ENCODE measurements at regions not wholly inside any gene's neighbourhood (a gene's known extent, or its start where the extent isn't known, plus 50 kb on each side); places are given as distances from the start of the nearest gene placed in this dataset.

DNA sequence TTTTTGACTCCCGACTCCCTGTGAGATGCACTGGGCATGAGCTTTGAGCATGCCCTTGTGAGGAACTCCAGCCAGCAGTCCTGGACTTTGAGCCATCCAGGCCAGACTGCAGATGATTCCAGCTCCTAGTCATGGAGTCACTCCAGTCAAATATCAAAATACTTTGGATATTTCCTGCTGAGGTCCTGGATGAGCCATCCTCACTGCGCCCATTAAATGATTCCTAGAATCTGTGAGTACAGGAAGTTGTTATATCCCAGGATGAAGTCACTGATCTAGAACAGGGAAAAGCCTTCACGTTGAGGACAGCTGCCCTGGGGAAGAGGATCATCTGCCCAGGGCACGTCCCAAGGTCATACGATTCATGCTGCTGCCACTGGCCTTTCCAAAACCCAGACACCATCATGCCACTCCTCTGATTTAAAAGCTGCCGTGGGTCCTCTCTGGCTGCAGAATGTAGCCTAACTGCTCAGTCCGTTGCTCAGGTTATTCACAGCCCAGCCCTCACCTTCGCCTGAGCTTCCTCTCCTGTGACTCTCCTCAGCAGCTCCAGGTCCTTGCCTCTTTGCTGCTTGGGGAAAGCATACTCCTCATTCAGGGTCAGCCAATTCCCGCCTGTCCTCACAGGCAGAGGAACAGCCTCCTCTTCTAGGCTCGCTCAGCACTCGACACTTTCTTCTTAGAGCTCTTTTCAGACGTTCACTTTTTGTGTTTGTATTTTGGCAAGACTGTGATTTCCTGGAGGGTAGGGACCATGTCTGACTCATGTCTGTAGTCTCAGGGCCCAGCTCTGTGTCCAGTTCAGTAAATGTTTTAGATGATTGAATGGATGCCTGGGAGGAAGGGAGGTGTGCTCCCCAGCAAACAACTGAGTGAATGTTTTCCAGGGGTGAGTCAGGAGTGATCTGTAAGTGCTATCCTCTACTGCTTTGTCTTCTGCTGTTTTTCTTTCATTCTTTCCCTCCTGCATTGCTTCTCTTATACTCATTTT lies 157.8 kb downstream of the SNX10 start:
- no peak for TF ChIP-seq NRF1 (conservative IDR thresholded peaks at IDR 0.05 in 1 of 2, IDR thresholded peaks at IDR 0.05 in 1 of 2)
- no peak for TF ChIP-seq ZNF3 (CRISPR knock-in tag; IDR thresholded peaks at IDR 0.05)
- no peak for TF ChIP-seq CHCHD3 (CRISPR knock-in tag; IDR thresholded peaks at IDR 0.05)
- TF ChIP-seq TSC22D4 (tag; IDR thresholded peaks at IDR 0.05): no peak
- TF ChIP-seq MEIS2 (IDR thresholded peaks at IDR 0.05; ENCODE audit: partially characterized antibody): no peak
- TF ChIP-seq, protein P1, sequence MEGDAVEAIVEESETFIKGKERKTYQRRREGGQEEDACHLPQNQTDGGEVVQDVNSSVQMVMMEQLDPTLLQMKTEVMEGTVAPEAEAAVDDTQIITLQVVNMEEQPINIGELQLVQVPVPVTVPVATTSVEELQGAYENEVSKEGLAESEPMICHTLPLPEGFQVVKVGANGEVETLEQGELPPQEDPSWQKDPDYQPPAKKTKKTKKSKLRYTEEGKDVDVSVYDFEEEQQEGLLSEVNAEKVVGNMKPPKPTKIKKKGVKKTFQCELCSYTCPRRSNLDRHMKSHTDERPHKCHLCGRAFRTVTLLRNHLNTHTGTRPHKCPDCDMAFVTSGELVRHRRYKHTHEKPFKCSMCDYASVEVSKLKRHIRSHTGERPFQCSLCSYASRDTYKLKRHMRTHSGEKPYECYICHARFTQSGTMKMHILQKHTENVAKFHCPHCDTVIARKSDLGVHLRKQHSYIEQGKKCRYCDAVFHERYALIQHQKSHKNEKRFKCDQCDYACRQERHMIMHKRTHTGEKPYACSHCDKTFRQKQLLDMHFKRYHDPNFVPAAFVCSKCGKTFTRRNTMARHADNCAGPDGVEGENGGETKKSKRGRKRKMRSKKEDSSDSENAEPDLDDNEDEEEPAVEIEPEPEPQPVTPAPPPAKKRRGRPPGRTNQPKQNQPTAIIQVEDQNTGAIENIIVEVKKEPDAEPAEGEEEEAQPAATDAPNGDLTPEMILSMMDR (IDR thresholded peaks at IDR 0.05 in 2 of 3, conservative IDR thresholded peaks at IDR 0.05 in 1 of 3; ENCODE audit: insufficient read depth in 2 of 3, low read depth in 1 of 3, low read length in 3 of 3): no peak
- no peak for TF ChIP-seq HDAC6 (IDR thresholded peaks at IDR 0.05; ENCODE audit: low read depth, low read length)
- TF ChIP-seq, protein P2, sequence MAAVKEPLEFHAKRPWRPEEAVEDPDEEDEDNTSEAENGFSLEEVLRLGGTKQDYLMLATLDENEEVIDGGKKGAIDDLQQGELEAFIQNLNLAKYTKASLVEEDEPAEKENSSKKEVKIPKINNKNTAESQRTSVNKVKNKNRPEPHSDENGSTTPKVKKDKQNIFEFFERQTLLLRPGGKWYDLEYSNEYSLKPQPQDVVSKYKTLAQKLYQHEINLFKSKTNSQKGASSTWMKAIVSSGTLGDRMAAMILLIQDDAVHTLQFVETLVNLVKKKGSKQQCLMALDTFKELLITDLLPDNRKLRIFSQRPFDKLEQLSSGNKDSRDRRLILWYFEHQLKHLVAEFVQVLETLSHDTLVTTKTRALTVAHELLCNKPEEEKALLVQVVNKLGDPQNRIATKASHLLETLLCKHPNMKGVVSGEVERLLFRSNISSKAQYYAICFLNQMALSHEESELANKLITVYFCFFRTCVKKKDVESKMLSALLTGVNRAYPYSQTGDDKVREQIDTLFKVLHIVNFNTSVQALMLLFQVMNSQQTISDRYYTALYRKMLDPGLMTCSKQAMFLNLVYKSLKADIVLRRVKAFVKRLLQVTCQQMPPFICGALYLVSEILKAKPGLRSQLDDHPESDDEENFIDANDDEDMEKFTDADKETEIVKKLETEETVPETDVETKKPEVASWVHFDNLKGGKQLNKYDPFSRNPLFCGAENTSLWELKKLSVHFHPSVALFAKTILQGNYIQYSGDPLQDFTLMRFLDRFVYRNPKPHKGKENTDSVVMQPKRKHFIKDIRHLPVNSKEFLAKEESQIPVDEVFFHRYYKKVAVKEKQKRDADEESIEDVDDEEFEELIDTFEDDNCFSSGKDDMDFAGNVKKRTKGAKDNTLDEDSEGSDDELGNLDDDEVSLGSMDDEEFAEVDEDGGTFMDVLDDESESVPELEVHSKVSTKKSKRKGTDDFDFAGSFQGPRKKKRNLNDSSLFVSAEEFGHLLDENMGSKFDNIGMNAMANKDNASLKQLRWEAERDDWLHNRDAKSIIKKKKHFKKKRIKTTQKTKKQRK (IDR thresholded peaks at IDR 0.05; ENCODE audit: borderline replicate concordance, low read depth, low read length): no peak
- TF ChIP-seq U2AF1 (optimal IDR thresholded peaks at IDR 0.05; ENCODE audit: low read depth, low read length): no peak

Data from K562 (cell line).